Effector memory CD8-positive, alpha-beta T cell (primary cell): ENCODE measurements at regions not wholly inside any gene's neighbourhood (a gene's known extent, or its start where the extent isn't known, plus 50 kb on each side); places are given as distances from the start of the nearest gene placed in this dataset.

Source experiments
- ATAC-seq: fragments of 150-1000 bp; cut with Tn5 transposase; replicated peaks from 2 replicates; pipeline ENCODE4 v1.10.0; 2021; ENCODE audit warnings: mild to moderate bottlenecking, moderate library complexity
- DNase-seq, 3 experiments: peaks; one replicate each; pipeline ENCODE4 v3.0.0; 2021
- H3K27ac Mint-ChIP-seq, 2 donors: one replicate each; pipeline ENCODE4 v1.8.0; 2022; ENCODE audit warnings: mild to moderate bottlenecking in 2 of 2, mixed read lengths in 2 of 2, moderate library complexity in 2 of 2
- H3K27me3 Mint-ChIP-seq, 2 donors: one replicate each; pipeline ENCODE4 v1.8.0; 2022; ENCODE audit warnings: mixed read lengths in 2 of 2
- H3K36me3 Mint-ChIP-seq: one replicate; pipeline ENCODE4 v1.8.0; 2022; ENCODE audit warnings: mild to moderate bottlenecking, moderate library complexity, mixed read lengths; ENCODE audit not compliant: insufficient read depth
- H3K4me1 Mint-ChIP-seq, 2 donors: one replicate each; pipeline ENCODE4 v1.8.0; 2022; ENCODE audit warnings: low read depth in 2 of 2, mixed read lengths in 2 of 2
- H3K4me3 Mint-ChIP-seq, 2 donors: one replicate each; pipeline ENCODE4 v1.8.0; 2022; ENCODE audit warnings: mild to moderate bottlenecking in 2 of 2, mixed read lengths in 2 of 2, moderate library complexity in 2 of 2
- H3K9me3 Mint-ChIP-seq, 2 donors: one replicate each; pipeline ENCODE4 v1.8.0; 2022; ENCODE audit warnings: mixed read lengths in 2 of 2

- no peaks in the 10 kb centered on the region for H3K36me3 Mint-ChIP-seq
- peaks cover 0 to 4% of the 10 kb centered on the region in 2 donors for H3K4me1 Mint-ChIP-seq
- no peak overlapping the region for H3K27ac Mint-ChIP-seq
- no peak overlapping the region for H3K4me3 Mint-ChIP-seq
- ATAC-seq (no peak), DNase-seq (no peak)
- no peaks in the 10 kb centered on the region for H3K9me3 Mint-ChIP-seq
- H3K27me3 Mint-ChIP-seq = peaks cover 10 to 26% of the 10 kb centered on the region in 2 donors
These were observed 1290.1 kb downstream of the TBC1D22A start for GRCh38 chr22:48052621-48052890.

DNA sequence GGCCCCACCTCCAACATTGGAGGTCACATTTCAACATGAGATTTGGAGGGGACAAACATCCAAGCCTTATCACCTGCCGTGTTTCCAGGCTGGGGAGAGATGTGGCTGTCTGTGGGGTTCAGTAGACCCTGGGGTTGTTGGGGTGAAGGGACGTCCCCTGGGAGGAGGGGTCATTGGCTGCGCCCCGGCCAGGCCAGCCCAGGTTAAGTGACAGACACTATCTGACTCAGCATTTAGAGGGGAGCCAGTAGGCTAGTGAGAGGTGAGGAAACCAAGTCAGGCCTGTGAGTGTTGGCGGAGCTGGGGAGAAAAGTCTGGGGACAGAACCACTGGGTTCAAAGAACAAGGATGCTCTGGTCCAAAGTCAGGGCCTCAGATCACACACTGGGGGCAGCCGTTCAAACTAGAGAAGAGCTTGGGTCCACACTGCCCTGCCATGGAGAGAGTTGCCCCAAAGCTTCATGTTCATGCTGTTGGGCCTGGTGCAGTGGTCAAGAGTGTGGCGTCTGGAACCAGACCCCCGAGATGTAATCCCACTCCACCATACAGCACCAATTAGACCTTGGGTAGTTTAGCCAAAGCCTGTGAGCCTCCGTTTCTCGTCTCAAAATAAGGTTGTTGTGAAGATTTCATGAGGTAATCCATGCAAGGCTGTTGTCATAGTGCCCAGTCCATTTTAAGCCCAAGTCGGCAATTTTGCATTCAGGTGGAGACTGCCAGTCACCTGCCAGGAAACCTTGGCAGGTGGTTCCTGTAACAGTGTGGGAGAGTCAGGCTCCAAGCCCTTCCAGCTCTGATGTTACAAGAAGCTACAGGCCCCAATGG is 1289.6 kb downstream of the TBC1D22A start:
- no peaks in the 10 kb centered on the region for H3K9me3 Mint-ChIP-seq
- no peak overlapping the region for H3K27ac Mint-ChIP-seq
- no peak for ATAC-seq
- H3K36me3 Mint-ChIP-seq = no peaks in the 10 kb centered on the region
- DNase-seq = no peak
- no peak overlapping the region for H3K4me3 Mint-ChIP-seq
- H3K4me1 Mint-ChIP-seq = peaks cover 0 to 3% of the 10 kb centered on the region in 2 donors
- H3K27me3 Mint-ChIP-seq = peaks cover 4 to 23% of the 10 kb centered on the region in 2 donors

DNA sequence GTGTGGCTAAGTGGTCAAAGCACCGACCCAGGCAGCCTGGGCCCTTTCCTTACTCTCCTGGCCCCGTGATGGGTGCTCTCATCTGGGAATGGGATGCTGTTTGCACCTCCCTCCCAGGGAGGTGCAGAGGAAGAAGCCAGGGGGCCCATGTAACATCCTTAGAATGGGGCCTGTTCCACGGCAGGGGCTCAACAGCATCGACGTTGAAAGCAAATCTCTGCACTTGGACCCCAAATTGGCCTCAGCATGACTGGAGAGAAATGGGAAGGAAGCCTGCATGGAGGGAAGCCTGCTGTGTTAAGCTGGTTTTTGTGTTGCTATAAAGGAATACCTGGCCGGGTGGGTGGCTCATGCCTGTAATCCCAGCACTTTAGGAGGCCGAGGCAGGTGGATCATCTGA is 1288.4 kb downstream of the TBC1D22A start:
- H3K27me3 Mint-ChIP-seq = peaks cover 0 to 24% of the 10 kb centered on the region in 2 donors
- H3K4me3 Mint-ChIP-seq = no peak overlapping the region
- ATAC-seq (no peak), DNase-seq (no peak)
- H3K36me3 Mint-ChIP-seq = no peaks in the 10 kb centered on the region
- H3K4me1 Mint-ChIP-seq = no peaks in the 10 kb centered on the region
- H3K27ac Mint-ChIP-seq = no peak overlapping the region
- no peaks in the 10 kb centered on the region for H3K9me3 Mint-ChIP-seq

DNA sequence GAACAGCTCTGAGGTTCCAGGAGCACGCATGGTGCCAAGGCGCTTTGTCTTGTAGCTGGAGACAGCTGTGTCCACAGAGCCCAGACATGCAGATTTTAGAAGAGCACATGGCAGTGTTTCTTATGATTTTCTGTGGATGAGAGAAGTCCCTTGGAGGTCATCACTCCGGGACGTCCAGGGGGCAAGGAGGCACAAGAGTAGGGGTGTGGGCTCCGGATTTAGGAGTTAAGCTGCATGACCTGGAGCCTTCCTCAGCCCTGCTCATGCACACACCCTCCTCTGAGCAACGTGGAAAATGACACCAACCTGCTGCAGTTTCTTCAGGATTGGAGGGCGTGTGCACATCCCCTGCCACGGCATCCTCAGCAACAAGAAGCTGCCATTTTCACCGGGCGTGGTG is 1286.7 kb downstream of the TBC1D22A start:
- peaks cover 3 to 6% of the 10 kb centered on the region in 2 donors for H3K4me1 Mint-ChIP-seq
- peak overlapping the region in 1 of 2 donors; percentile 11 for H3K27ac Mint-ChIP-seq
- H3K27me3 Mint-ChIP-seq = peaks cover 3 to 24% of the 10 kb centered on the region in 2 donors
- no peaks in the 10 kb centered on the region for H3K9me3 Mint-ChIP-seq
- ATAC-seq = no peak
- H3K4me3 Mint-ChIP-seq = no peak overlapping the region
- no peak for DNase-seq
- H3K36me3 Mint-ChIP-seq = no peaks in the 10 kb centered on the region

GRCh38 chr22:48047722-48048500 is 1285.5 kb downstream of the TBC1D22A start:
- peaks cover 9 to 24% of the 10 kb centered on the region in 2 donors for H3K27me3 Mint-ChIP-seq
- no peak overlapping the region for H3K27ac Mint-ChIP-seq
- no peaks in the 10 kb centered on the region for H3K36me3 Mint-ChIP-seq
- H3K4me1 Mint-ChIP-seq = peaks cover 3 to 6% of the 10 kb centered on the region in 2 donors
- H3K4me3 Mint-ChIP-seq = no peak overlapping the region
- DNase-seq (no peak), ATAC-seq (no peak)
- no peaks in the 10 kb centered on the region for H3K9me3 Mint-ChIP-seq

DNA sequence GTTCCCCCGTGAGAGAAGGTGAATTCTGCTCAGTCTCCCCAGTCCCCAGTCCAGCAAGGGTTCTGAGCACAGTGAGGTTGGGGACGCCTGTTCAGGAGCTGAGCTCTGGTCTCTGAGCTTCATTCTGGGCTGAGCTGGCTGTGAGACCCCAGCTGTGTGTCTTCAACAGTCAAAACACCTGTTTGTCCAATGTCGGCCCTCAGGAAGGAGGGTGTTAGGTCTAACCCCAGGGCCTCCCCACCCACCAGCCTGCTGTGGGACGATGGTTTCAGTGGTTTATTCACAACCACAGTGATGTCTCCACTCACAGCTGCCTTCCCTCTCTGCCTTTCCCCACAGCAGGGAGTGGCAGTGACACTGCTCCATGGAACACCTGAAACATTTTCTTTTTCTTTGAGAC is 1282.9 kb downstream of the TBC1D22A start:
- no peaks in the 10 kb centered on the region for H3K9me3 Mint-ChIP-seq
- H3K4me3 Mint-ChIP-seq = no peak overlapping the region
- H3K36me3 Mint-ChIP-seq = no peaks in the 10 kb centered on the region
- DNase-seq = no peak
- peaks cover 9 to 44% of the 10 kb centered on the region in 2 donors for H3K27me3 Mint-ChIP-seq
- H3K27ac Mint-ChIP-seq = no peak overlapping the region
- ATAC-seq = no peak
- H3K4me1 Mint-ChIP-seq = peaks cover 3 to 6% of the 10 kb centered on the region in 2 donors

GRCh38 chr22:48044487-48045060 is 1282.1 kb downstream of the TBC1D22A start:
- ATAC-seq (no peak), DNase-seq (no peak)
- Mint-ChIP-seq H3K27me3 (peaks cover 9 to 44% of the 10 kb centered on the region in 2 donors), H3K4me3 (no peak overlapping the region), H3K27ac (no peak overlapping the region), H3K4me1 (peaks cover 3 to 6% of the 10 kb centered on the region in 2 donors), H3K9me3 (no peaks in the 10 kb centered on the region), H3K36me3 (no peaks in the 10 kb centered on the region)

DNA sequence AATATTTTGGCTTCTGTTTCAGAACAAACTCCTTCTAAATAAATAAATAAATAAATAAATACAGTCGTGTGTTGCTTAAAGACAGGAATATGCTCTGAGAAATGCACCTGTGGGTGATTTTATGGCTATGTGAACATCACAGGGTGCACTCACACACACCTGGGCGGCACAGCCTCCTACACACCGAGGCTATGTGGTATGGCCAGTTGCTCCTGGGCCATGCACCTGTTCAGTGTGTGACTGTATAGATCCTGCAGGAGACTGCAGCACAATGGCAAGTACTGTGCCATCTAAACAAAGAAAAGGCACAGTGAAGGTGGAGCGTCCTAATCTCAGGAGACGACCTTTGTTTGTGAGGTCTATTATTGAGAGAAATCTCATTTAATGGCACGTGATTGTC is 1281.1 kb downstream of the TBC1D22A start:
- no peaks in the 10 kb centered on the region for H3K36me3 Mint-ChIP-seq

GRCh38 chr22:48042621-48043395 is 1280.4 kb downstream of the TBC1D22A start:
- no peak for ATAC-seq
- Mint-ChIP-seq H3K9me3 (no peaks in the 10 kb centered on the region), H3K27me3 (peaks cover 16 to 36% of the 10 kb centered on the region in 2 donors), H3K36me3 (no peaks in the 10 kb centered on the region), H3K4me1 (peaks cover 3 to 6% of the 10 kb centered on the region in 2 donors), H3K27ac (no peak overlapping the region), H3K4me3 (no peak overlapping the region)
- DNase-seq = no peak

More for the DNA sequence above, 1281.1 kb downstream of the TBC1D22A start:
- peaks cover 3 to 6% of the 10 kb centered on the region in 2 donors for H3K4me1 Mint-ChIP-seq
- H3K27ac Mint-ChIP-seq = no peak overlapping the region
- H3K9me3 Mint-ChIP-seq = no peaks in the 10 kb centered on the region
- H3K27me3 Mint-ChIP-seq = peaks cover 9 to 36% of the 10 kb centered on the region in 2 donors
- DNase-seq (no peak), ATAC-seq (no peak)
- no peak overlapping the region for H3K4me3 Mint-ChIP-seq

- no peaks in the 10 kb centered on the region for H3K9me3 Mint-ChIP-seq
- no peak overlapping the region for H3K4me3 Mint-ChIP-seq
- ATAC-seq = no peak
- no peak overlapping the region for H3K27ac Mint-ChIP-seq
- no peaks in the 10 kb centered on the region for H3K4me1 Mint-ChIP-seq
- no peak for DNase-seq
- H3K36me3 Mint-ChIP-seq = no peaks in the 10 kb centered on the region
- H3K27me3 Mint-ChIP-seq = peaks cover 36 to 47% of the 10 kb centered on the region in 2 donors
These were observed 1276.9 kb downstream of the TBC1D22A start for GRCh38 chr22:48039326-48039725.

DNA sequence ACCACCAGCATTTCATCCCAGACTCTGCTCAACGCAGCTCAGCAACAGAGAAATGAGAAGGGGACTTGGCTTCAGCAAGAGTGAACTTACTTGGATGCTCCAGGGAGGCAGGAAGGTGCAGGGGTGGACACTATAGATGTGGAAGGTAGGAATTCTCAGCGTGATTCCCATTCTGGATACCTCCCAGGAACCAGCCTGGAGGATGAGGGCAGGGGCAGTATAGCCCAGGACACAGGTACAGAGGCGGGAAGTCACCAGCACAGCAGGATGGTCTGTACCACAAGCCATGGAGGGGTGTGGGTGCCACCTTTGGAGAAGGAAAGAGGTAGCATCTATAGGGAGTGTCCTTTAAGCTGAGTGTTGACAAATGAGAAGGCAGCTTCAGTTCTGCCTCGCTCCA is 1275.2 kb downstream of the TBC1D22A start:
- H3K4me3 Mint-ChIP-seq = no peak overlapping the region
- no peaks in the 10 kb centered on the region for H3K36me3 Mint-ChIP-seq
- DNase-seq (no peak), ATAC-seq (no peak)
- H3K9me3 Mint-ChIP-seq = no peaks in the 10 kb centered on the region
- H3K27me3 Mint-ChIP-seq = peaks cover 33 to 53% of the 10 kb centered on the region in 2 donors
- no peaks in the 10 kb centered on the region for H3K4me1 Mint-ChIP-seq
- no peak overlapping the region for H3K27ac Mint-ChIP-seq

- H3K9me3 Mint-ChIP-seq = no peaks in the 10 kb centered on the region
These were observed 1273.4 kb downstream of the TBC1D22A start for GRCh38 chr22:48035897-48036296.

DNA sequence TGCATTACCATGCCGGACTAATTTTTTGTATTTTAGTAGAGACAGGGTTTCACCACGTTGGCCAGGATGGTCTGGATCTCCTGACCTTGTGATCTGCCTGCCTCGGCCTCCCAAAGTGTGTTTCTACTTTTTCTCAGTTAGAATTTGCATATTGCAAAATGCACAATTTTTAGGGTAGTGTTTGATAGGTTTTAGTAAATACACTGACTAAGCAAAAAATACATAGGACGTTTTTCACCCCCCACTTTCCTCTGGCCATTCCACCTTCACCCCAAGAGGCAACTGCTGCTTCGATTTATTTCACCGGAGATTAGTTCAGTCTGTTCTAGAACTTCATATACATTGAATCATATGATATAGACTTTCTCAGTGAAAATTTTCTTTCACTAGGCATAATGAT is 1269.1 kb downstream of the TBC1D22A start:
- H3K9me3 Mint-ChIP-seq = no peaks in the 10 kb centered on the region
- H3K4me1 Mint-ChIP-seq = no peaks in the 10 kb centered on the region
- no peak for DNase-seq
- H3K4me3 Mint-ChIP-seq = no peak overlapping the region
- no peak for ATAC-seq
- H3K36me3 Mint-ChIP-seq = no peaks in the 10 kb centered on the region
- H3K27ac Mint-ChIP-seq = no peak overlapping the region
- peaks cover 15 to 21% of the 10 kb centered on the region in 2 donors for H3K27me3 Mint-ChIP-seq

More at GRCh38 chr22:48035897-48036296, 1273.4 kb downstream of the TBC1D22A start:
- H3K36me3 Mint-ChIP-seq = no peaks in the 10 kb centered on the region
- peaks cover 33 to 37% of the 10 kb centered on the region in 2 donors for H3K27me3 Mint-ChIP-seq
- no peaks in the 10 kb centered on the region for H3K4me1 Mint-ChIP-seq
- ATAC-seq (no peak), DNase-seq (no peak)
- no peak overlapping the region for H3K4me3 Mint-ChIP-seq
- no peak overlapping the region for H3K27ac Mint-ChIP-seq
